DND-41 (cell line): ENCODE measurements at regions not wholly inside any gene's neighbourhood (a gene's known extent, or its start where the extent isn't known, plus 50 kb on each side); places are given as distances from the start of the nearest gene placed in this dataset.

Experiments
- ATAC-seq: fragments of 200-7000 bp; cut with Tn5 transposase; 3 replicates; pipeline ENCODE4 v1.9.1; 2021; ENCODE audit warnings: low read depth; ENCODE audit not compliant: insufficient read depth
- DNase-seq: peaks from one replicate; pipeline ENCODE4 v3.0.0-alpha.2; 2020
- H2AFZ ChIP-seq: 2 replicates; pipeline ENCODE4 v1.6.0; 2012; ENCODE audit warnings: low read depth, low read length
- H3K27ac ChIP-seq: 2 replicates; pipeline ENCODE4 v1.5.1; 2012; ENCODE audit warnings: low read length, inconsistent platforms
- H3K27me3 ChIP-seq: fragments of 200-600 bp; sonication (generic); 2 replicates; pipeline ENCODE4 v1.6.0; 2012; ENCODE audit warnings: low read length, mild to moderate bottlenecking, inconsistent platforms; ENCODE audit not compliant: insufficient read depth, poor library complexity
- H3K36me3 ChIP-seq: 2 replicates; pipeline ENCODE4 v1.5.1; 2012; ENCODE audit warnings: low read length, inconsistent platforms; ENCODE audit not compliant: insufficient read depth
- H3K4me1 ChIP-seq: 2 replicates; pipeline ENCODE4 v1.5.1; 2012; ENCODE audit warnings: mild to moderate bottlenecking, low read length; ENCODE audit not compliant: insufficient read depth
- H3K4me2 ChIP-seq: 2 replicates; pipeline ENCODE4 v1.6.0; 2012; ENCODE audit warnings: mild to moderate bottlenecking, moderate library complexity, low read length, inconsistent platforms; ENCODE audit not compliant: insufficient read depth
- H3K4me3 ChIP-seq, 2 experiments: fragments of 200-600 bp in 1 of 2; shearing (Covaris generic) in 1 of 2; 2 replicates each; pipeline ENCODE4 v1.5.1; 2012 to 2016; ENCODE audit warnings: inconsistent platforms in 2 of 2, low read length in 2 of 2, mild to moderate bottlenecking in 2 of 2, low read depth in 1 of 2, moderate library complexity in 1 of 2
- H3K79me2 ChIP-seq: 2 replicates; pipeline ENCODE4 v1.6.0; 2012; ENCODE audit warnings: low read length, inconsistent platforms; ENCODE audit not compliant: insufficient read depth
- H3K9ac ChIP-seq: 2 replicates; pipeline ENCODE4 v1.6.0; 2012; ENCODE audit warnings: low read depth, mild to moderate bottlenecking, inconsistent platforms, low read length, moderate library complexity
- H3K9me3 ChIP-seq: 2 replicates; pipeline ENCODE4 v1.5.1; 2012; ENCODE audit warnings: low read length, moderate library complexity, mild to moderate bottlenecking, inconsistent platforms; ENCODE audit not compliant: insufficient read depth, severe bottlenecking
- H4K20me1 ChIP-seq: 2 replicates; pipeline ENCODE4 v1.6.0; 2012; ENCODE audit warnings: low read length; ENCODE audit not compliant: insufficient read depth
- CTCF ChIP-seq: IDR thresholded peaks from 2 replicates; pipeline ENCODE4 v1.5.1; 2012; ENCODE audit warnings: borderline replicate concordance, low read length, moderate library complexity, mild to moderate bottlenecking; ENCODE audit not compliant: poor library complexity, severe bottlenecking; ENCODE audit errors: extremely low read depth
- EZH2 ChIP-seq: IDR thresholded peaks from 3 replicates; pipeline ENCODE4 v1.6.1; 2012; ENCODE audit warnings: borderline replicate concordance, low read depth, mild to moderate bottlenecking, moderate library complexity, low read length, inconsistent platforms; ENCODE audit not compliant: severe bottlenecking

- no peak overlapping the region for H3K4me3 ChIP-seq
- no peak overlapping the region for H3K27ac ChIP-seq
- H3K27me3 ChIP-seq: no peaks in the 10 kb centered on the region
- no peak for DNase-seq
- H3K9ac ChIP-seq: no peak overlapping the region
- H2AFZ ChIP-seq: no peak overlapping the region
- no peak overlapping the region for H3K4me2 ChIP-seq
- no peak for ATAC-seq
- H3K79me2 ChIP-seq: no peaks in the 10 kb centered on the region
- no peaks in the 10 kb centered on the region for H3K36me3 ChIP-seq
- H3K9me3 ChIP-seq: no peaks in the 10 kb centered on the region
- no peaks in the 10 kb centered on the region for H3K4me1 ChIP-seq
- TF ChIP-seq CTCF (no peak), EZH2 (no peak)
- H4K20me1 ChIP-seq: no peaks in the 10 kb centered on the region
These were observed 286.8 kb downstream of the MYCN start for GRCh38 chr2:16226943-16227664.

- no peak overlapping the region for H3K4me3 ChIP-seq
- no peak overlapping the region for H3K4me2 ChIP-seq
- DNase-seq (no peak), ATAC-seq (no peak)
- no peak for TF ChIP-seq EZH2
- no peak for TF ChIP-seq CTCF
- H2AFZ ChIP-seq: no peak overlapping the region
- no peaks in the 10 kb centered on the region for H3K36me3 ChIP-seq
- no peak overlapping the region for H3K27ac ChIP-seq
- H3K4me1 ChIP-seq: no peaks in the 10 kb centered on the region
- no peaks in the 10 kb centered on the region for H3K27me3 ChIP-seq
- no peak overlapping the region for H3K9ac ChIP-seq
- H3K9me3 ChIP-seq: no peaks in the 10 kb centered on the region
- H3K79me2 ChIP-seq: no peaks in the 10 kb centered on the region
- no peaks in the 10 kb centered on the region for H4K20me1 ChIP-seq
These were observed 286.0 kb downstream of the MYCN start for GRCh38 chr2:16226381-16226780.

- Histone ChIP-seq H3K9ac (no peak overlapping the region), H3K27ac (no peak overlapping the region), H3K4me2 (no peak overlapping the region), H3K4me3 (no peak overlapping the region), H3K9me3 (no peaks in the 10 kb centered on the region), H3K36me3 (no peaks in the 10 kb centered on the region), H3K4me1 (no peaks in the 10 kb centered on the region), H3K27me3 (no peaks in the 10 kb centered on the region), H2AFZ (no peak overlapping the region), H4K20me1 (no peaks in the 10 kb centered on the region), H3K79me2 (no peaks in the 10 kb centered on the region)
- TF ChIP-seq CTCF: no peak
- no peak for TF ChIP-seq EZH2
- no peak for DNase-seq
- ATAC-seq: no peak
These were observed 285.2 kb downstream of the MYCN start for GRCh38 chr2:16225545-16225944.
